Natural killer cell (primary cell): ENCODE measurements at regions not wholly inside any gene's neighbourhood (a gene's known extent, or its start where the extent isn't known, plus 50 kb on each side); places are given as distances from the start of the nearest gene placed in this dataset.

Source experiments
- ATAC-seq, 3 donors: fragments of 150-1000 bp in 2 of 3; fragments of 200-7000 bp in 1 of 3; cut with Tn5 transposase; 1 replicate in 1 of 3; 2 replicates in 2 of 3; pipeline ENCODE4 v1.10.0; 2021; ENCODE audit warnings: mild to moderate bottlenecking in 2 of 3, moderate library complexity in 2 of 3
- DNase-seq, 2 donors: peaks; one replicate each; pipeline versions ENCODE4 v3.0.0 to v3.0.0-alpha.2; 2013 to 2021; ENCODE audit warnings: mixed read lengths in 1 of 2
- H3K27ac ChIP-seq: one replicate; pipeline ENCODE4 v1.5.1; 2013; ENCODE audit warnings: mild to moderate bottlenecking, low read length
- H3K27me3 ChIP-seq: one replicate; pipeline ENCODE4 v1.6.1; 2013; ENCODE audit warnings: low read length; ENCODE audit not compliant: control insufficient read depth, insufficient read depth
- H3K36me3 ChIP-seq: one replicate; pipeline ENCODE4 v1.6.1; 2013; ENCODE audit warnings: low read length; ENCODE audit not compliant: control insufficient read depth, insufficient read depth
- H3K4me1 ChIP-seq: one replicate; pipeline ENCODE4 v1.6.1; 2013; ENCODE audit warnings: low read length; ENCODE audit not compliant: control insufficient read depth, insufficient read depth
- H3K4me3 ChIP-seq: one replicate; pipeline ENCODE4 v1.5.1; 2013; ENCODE audit warnings: low read length
- H3K9me3 ChIP-seq: one replicate; pipeline ENCODE4 v1.6.1; 2013; ENCODE audit warnings: low read length; ENCODE audit not compliant: control insufficient read depth, insufficient read depth
- H3K27ac Mint-ChIP-seq, 2 donors: one replicate each; pipeline ENCODE4 v1.8.0; 2022; ENCODE audit warnings: mild to moderate bottlenecking in 2 of 2, mixed read lengths in 2 of 2, moderate library complexity in 1 of 2
- H3K27me3 Mint-ChIP-seq, 2 donors: one replicate each; pipeline ENCODE4 v1.8.0; 2022; ENCODE audit warnings: low read depth in 2 of 2, mixed read lengths in 2 of 2
- H3K36me3 Mint-ChIP-seq: one replicate; pipeline ENCODE4 v1.8.0; 2022; ENCODE audit warnings: mixed read lengths
- H3K4me1 Mint-ChIP-seq, 2 donors: one replicate each; pipeline ENCODE4 v1.8.0; 2022; ENCODE audit warnings: mixed read lengths in 2 of 2
- H3K4me3 Mint-ChIP-seq: one replicate; pipeline ENCODE4 v1.8.0; 2022; ENCODE audit warnings: mild to moderate bottlenecking, moderate library complexity, mixed read lengths
- H3K9me3 Mint-ChIP-seq, 2 donors: one replicate each; pipeline ENCODE4 v1.8.0; 2022; ENCODE audit warnings: mixed read lengths in 2 of 2
- WGBS: methylation state at CpG from one replicate; pipeline ENCODE4 v1.1.7; 2013; ENCODE audit warnings: missing lambda C conversion rate; ENCODE audit not compliant: insufficient coverage; 5-methylcytosine and 5-hydroxymethylcytosine counted together
- intact Hi-C: fragments of 100-400 bp; cut with micrococcal nuclease; formaldehyde crosslinking; loops from one replicate; pipeline ENCODE4 v1.14.2; 2022
- TF ChIP-seq, protein P1 (sequence below): fragments of 200-600 bp; IDR thresholded peaks from one replicate; pipeline ENCODE4 v1.8.0; 2022; ENCODE audit warnings: antibody characterized with exemption

DNA sequence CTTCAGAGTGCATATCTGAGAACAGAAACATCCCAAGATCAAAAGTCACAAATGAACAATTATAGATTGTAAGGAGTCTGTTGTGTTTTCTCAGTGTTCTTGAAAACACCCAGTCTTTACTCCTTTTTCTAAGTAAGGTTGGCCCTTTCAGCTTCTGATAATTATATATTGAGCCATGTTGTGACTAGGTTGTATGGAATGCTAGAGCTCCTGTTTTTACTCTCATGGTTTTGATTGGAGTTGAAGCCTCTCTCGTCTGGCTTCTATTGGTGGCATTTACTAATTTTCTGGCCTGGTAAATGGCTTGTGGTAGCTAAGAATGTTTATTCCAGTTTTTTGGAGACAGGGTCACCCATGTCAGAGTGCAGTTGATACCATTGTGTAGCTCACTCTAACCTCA is 84.7 kb downstream of the NDUFS5 start:
- 94% methylated on average over 1 of the region's 1 CpG for WGBS
- Histone ChIP-seq H3K36me3 (no peaks in the 10 kb centered on the region), H3K27ac (no peak overlapping the region), H3K4me1 (peaks cover 6% of the 10 kb centered on the region), H3K4me3 (no peak overlapping the region), H3K9me3 (no peaks in the 10 kb centered on the region), H3K27me3 (no peaks in the 10 kb centered on the region)
- DNase-seq: no peak
- H3K4me3 Mint-ChIP-seq: no peak overlapping the region
- H3K9me3 Mint-ChIP-seq: no peaks in the 10 kb centered on the region
- peaks cover 7% of the 10 kb centered on the region in 2 donors for H3K4me1 Mint-ChIP-seq
- no peaks in the 10 kb centered on the region for H3K36me3 Mint-ChIP-seq
- TF ChIP-seq, protein P1, sequence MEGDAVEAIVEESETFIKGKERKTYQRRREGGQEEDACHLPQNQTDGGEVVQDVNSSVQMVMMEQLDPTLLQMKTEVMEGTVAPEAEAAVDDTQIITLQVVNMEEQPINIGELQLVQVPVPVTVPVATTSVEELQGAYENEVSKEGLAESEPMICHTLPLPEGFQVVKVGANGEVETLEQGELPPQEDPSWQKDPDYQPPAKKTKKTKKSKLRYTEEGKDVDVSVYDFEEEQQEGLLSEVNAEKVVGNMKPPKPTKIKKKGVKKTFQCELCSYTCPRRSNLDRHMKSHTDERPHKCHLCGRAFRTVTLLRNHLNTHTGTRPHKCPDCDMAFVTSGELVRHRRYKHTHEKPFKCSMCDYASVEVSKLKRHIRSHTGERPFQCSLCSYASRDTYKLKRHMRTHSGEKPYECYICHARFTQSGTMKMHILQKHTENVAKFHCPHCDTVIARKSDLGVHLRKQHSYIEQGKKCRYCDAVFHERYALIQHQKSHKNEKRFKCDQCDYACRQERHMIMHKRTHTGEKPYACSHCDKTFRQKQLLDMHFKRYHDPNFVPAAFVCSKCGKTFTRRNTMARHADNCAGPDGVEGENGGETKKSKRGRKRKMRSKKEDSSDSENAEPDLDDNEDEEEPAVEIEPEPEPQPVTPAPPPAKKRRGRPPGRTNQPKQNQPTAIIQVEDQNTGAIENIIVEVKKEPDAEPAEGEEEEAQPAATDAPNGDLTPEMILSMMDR: no peak
- intact Hi-C loops: no loop called here
- H3K27me3 Mint-ChIP-seq: peaks cover 0 to 4% of the 10 kb centered on the region in 2 donors
- no peak for ATAC-seq
- no peak overlapping the region for H3K27ac Mint-ChIP-seq

DNA sequence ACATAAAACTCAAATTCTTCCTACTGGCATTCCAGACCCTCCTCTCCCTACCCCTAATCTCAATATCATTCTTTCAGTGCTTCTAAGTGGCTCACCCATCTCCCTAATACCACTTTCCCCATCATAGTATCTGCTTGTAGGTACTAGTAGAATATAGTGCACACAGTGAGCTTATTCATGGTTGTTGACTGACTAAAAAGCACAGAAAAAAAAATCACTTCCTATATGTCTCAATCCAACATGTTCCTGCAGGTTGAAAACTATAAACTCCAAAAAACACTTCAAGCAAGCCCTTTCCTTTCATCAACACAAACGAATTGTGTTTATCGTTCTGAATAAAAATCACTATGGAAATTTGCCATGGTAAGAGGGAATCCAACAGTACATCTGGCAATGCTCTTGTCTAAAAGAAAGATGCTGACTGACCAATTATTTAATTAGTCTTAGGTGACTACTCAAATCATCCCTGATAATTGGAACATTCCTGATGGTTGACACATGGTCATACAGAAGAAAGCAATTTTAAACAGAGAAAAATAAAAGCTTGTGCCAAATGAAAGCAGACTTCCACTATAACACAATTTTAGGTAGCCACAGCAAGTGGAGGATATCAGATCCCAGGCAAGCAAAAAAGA is 87.1 kb downstream of the NDUFS5 start:
- no peaks in the 10 kb centered on the region for H3K4me1 Mint-ChIP-seq
- DNase-seq (no peak), ATAC-seq (no peak)
- H3K27me3 Mint-ChIP-seq: no peaks in the 10 kb centered on the region
- Histone ChIP-seq H3K27me3 (no peaks in the 10 kb centered on the region), H3K9me3 (no peaks in the 10 kb centered on the region), H3K27ac (no peak overlapping the region), H3K4me3 (no peak overlapping the region), H3K36me3 (no peaks in the 10 kb centered on the region), H3K4me1 (no peaks in the 10 kb centered on the region)
- 100% methylated on average over 2 of the region's 2 CpGs for whole genome bisulfite sequencing
- H3K4me3 Mint-ChIP-seq: no peak overlapping the region
- H3K36me3 Mint-ChIP-seq: no peaks in the 10 kb centered on the region
- H3K27ac Mint-ChIP-seq: no peak overlapping the region
- intact Hi-C loops: no loop called here
- H3K9me3 Mint-ChIP-seq: no peaks in the 10 kb centered on the region
- TF ChIP-seq, protein P1: no peak

DNA sequence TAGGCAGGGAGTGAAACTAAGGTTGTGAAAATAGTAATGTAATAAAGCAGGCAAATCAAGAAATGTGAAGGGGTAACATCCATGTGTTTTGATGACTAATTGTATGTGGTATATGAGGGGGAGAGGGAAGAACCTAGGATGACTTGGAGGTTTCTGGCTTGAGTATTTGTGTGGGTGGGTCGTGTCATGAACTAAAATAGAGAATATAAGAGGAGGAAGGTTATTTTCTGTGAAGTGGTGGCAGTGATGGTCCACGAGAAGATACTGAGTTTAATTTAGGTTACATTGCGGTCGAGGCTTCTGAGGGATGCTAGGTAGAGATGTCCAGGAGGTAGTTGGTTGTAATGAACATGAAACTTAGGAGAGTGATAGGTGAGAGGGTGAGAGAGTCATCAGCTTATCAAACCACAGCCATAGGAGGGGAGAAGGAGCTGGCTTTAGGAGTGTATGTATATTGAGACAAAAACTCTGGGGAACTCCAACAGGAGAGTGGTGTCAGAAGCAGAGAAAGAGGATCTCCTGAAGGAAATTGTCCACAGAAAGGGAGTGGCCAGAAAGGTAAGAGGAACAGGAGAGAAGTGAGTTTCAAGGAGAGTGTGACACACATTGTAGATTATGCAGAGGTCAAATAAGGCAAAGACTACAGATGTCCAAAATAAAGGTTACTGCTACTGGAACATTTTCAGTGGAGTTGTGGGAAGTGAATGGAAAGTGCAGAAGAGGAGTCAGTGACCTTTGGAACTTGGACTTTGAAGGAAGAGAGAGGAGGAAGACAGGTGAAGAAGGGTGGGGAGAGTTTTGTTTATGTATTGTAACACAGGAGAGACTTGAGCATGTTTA is 89.0 kb upstream of the MACF1 start:
- Mint-ChIP-seq H3K4me1 (no peaks in the 10 kb centered on the region), H3K9me3 (no peaks in the 10 kb centered on the region), H3K4me3 (no peak overlapping the region), H3K27ac (no peak overlapping the region), H3K27me3 (no peaks in the 10 kb centered on the region), H3K36me3 (no peaks in the 10 kb centered on the region)
- no peaks in the 10 kb centered on the region for H3K36me3 ChIP-seq
- TF ChIP-seq, protein P1: no peak
- no peak for ATAC-seq
- intact Hi-C loops: no loop called here
- DNase-seq: no peak
- no peak overlapping the region for H3K27ac ChIP-seq
- no peaks in the 10 kb centered on the region for H3K9me3 ChIP-seq
- no peaks in the 10 kb centered on the region for H3K27me3 ChIP-seq
- H3K4me1 ChIP-seq: no peaks in the 10 kb centered on the region
- no peak overlapping the region for H3K4me3 ChIP-seq
- WGBS: 54% methylated on average over 4 of the region's 4 CpGs
